ENCODE measurements at regions not wholly inside any gene's neighbourhood (a gene's known extent, or its start where the extent isn't known, plus 50 kb on each side); places are given as distances from the start of the nearest gene placed in this dataset.
A peak's percentile ranks its signal among the peaks of the same experiment; 100 is the strongest.

DNA sequence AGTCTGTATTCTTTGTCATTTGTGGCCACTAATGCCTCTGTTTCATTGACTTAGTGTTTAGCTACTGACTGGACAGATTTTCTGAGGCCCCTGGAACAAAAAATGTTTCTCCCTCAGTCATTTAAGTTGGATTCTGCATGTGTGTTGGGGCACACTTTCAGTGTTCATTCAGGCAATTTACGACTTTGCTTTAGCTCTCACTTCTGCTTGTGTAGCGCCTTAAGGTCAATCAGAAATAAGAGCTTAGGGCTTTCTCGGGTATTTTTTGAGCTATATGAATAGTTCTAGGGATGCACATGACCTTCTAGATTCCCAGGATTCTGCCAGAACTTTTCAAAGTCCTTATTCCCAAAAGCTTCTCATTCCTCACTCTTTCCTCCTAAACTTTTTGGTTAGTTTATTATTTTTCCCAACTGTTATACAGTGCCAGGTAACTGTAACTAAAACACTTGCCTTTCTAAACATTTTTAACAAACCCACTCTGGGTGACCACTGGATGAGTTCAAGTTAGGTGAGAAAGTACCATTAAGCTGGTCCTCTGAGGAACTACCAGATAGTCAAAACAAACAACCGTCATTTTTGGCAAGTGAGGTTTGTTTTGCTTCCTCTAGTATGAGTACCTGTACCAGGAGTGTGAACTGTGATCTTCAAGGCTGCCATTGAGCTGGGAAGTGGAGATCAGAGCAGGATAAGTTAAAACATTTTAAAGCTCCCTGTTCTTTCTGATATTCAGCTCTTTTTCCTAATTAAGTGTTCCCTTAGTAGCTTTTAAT, 571.3 kb upstream of the TLE4 start (continued):
- TF ChIP-seq, protein P1, sequence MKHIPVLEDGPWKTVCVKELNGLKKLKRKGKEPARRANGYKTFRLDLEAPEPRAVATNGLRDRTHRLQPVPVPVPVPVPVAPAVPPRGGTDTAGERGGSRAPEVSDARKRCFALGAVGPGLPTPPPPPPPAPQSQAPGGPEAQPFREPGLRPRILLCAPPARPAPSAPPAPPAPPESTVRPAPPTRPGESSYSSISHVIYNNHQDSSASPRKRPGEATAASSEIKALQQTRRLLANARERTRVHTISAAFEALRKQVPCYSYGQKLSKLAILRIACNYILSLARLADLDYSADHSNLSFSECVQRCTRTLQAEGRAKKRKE (CRISPR knock-in tag; IDR thresholded peaks at IDR 0.05; ENCODE audit: low read depth): no peak
- TF ChIP-seq FOSB (CRISPR knock-in tag; IDR thresholded peaks at IDR 0.05) (no peak), MYC (IDR thresholded peaks at IDR 0.05; ENCODE audit: borderline replicate concordance, low read length) (no peak)
- TF ChIP-seq, protein P2, sequence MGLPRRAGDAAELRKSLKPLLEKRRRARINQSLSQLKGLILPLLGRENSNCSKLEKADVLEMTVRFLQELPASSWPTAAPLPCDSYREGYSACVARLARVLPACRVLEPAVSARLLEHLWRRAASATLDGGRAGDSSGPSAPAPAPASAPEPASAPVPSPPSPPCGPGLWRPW (IDR thresholded peaks at IDR 0.05): no peak

DNA sequence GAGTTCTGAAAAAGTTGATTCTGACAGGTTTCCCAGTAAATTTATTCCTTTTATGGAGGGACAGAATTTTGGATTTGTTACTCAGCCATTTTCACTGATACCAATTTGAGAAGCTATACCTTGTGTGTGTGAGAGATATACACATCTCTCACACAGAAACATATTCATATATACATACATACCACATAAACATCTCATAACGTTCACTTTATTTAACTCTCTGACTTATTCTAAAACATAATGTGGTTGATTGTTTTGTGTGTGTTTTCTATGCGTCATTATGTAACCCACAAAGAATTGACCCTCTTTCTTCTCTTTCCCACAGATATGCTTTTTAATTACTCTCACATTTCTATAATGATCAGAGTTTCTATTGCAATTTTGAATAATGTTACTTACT, 570.8 kb upstream of the TLE4 start:
- no peak overlapping the region for H3K27ac ChIP-seq
- no peak for TF ChIP-seq NFE2L2 (conservative IDR thresholded peaks at IDR 0.05; ENCODE audit: low read length)
- no peak for TF ChIP-seq NPAS2 (CRISPR knock-in tag; IDR thresholded peaks at IDR 0.05; ENCODE audit: borderline replicate concordance)
- TF ChIP-seq TP53 (CRISPR knock-in tag; IDR thresholded peaks at IDR 0.05): no peak
- TF ChIP-seq ZC3H11A (IDR thresholded peaks at IDR 0.05): no peak
- TF ChIP-seq JUN (IDR thresholded peaks at IDR 0.05): no peak
- TF ChIP-seq JUNB (IDR thresholded peaks at IDR 0.05): no peak
- TF ChIP-seq RARB (CRISPR knock-in tag; IDR thresholded peaks at IDR 0.05): no peak
- ATAC-seq (no peak), FAIRE-seq (peak; percentile 23), DNase-seq (ENCODE audit: low read depth in 1 of 2, low spot score in 1 of 2) (no peak)
- H3K4me2 ChIP-seq: no peak overlapping the region
- H3K4me3 ChIP-seq: no peak overlapping the region
- WGBS (ENCODE audit: missing lambda C conversion rate): 91% methylated on average over 2 of the region's 2 CpGs
- POLR2A ChIA-PET: no interaction called here
- CTCF ChIA-PET: interaction anchor here (1.1 kb wide), 2 partner anchors 11 to 29 kb away, joined by 3 read pairs; no protein-coding TSS in a partner anchor
- H3K9me3 ChIP-seq: no peaks in the 10 kb centered on the region
- H3K4me1 ChIP-seq: no peaks in the 10 kb centered on the region

DNA sequence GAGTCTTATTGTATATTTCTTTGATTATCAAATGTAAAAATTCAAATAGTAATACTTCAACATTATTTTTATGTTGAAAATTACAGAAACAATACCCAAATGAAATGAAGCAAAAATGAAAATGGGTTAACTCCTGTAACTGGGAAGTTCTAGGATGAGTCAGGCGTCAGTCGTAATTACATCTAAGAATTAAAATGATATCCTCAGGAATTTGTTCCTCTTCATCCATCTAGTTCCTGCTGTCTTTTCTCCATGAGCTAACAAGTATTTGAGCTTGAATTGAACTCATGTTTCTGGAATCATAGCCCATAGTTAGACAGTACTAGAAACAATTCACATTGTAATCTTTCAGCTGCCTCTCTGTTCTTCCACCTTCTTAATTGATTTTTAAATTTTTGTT, 568.3 kb upstream of the TLE4 start:
- Histone ChIP-seq H3K27ac (no peak overlapping the region), H3K4me2 (no peak overlapping the region), H3K4me3 (no peak overlapping the region), H3K9me3 (no peaks in the 10 kb centered on the region), H3K4me1 (no peaks in the 10 kb centered on the region)
- ATAC-seq (no peak), FAIRE-seq (no peak), DNase-seq (ENCODE audit: low read depth in 1 of 2, low spot score in 1 of 2) (no peak)
- ChIA-PET CTCF (no interaction called here), POLR2A (no interaction called here)
- 88% methylated on average over 2 of the region's 2 CpGs for WGBS (ENCODE audit: missing lambda C conversion rate)
- TF ChIP-seq, protein P3, sequence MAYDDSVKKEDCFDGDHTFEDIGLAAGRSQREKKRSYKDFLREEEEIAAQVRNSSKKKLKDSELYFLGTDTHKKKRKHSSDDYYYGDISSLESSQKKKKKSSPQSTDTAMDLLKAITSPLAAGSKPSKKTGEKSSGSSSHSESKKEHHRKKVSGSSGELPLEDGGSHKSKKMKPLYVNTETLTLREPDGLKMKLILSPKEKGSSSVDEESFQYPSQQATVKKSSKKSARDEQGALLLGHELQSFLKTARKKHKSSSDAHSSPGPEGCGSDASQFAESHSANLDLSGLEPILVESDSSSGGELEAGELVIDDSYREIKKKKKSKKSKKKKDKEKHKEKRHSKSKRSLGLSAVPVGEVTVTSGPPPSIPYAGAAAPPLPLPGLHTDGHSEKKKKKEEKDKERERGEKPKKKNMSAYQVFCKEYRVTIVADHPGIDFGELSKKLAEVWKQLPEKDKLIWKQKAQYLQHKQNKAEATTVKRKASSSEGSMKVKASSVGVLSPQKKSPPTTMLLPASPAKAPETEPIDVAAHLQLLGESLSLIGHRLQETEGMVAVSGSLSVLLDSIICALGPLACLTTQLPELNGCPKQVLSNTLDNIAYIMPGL (CRISPR knock-in tag; IDR thresholded peaks at IDR 0.05; ENCODE audit: borderline replicate concordance): no peak
- no peak for TF ChIP-seq RFX5 (IDR thresholded peaks at IDR 0.05)
- no peak for TF ChIP-seq EP300 (IDR thresholded peaks at IDR 0.05)
- no peak for TF ChIP-seq CHD4 (IDR thresholded peaks at IDR 0.05; ENCODE audit: borderline replicate concordance)
- TF ChIP-seq, protein P4, sequence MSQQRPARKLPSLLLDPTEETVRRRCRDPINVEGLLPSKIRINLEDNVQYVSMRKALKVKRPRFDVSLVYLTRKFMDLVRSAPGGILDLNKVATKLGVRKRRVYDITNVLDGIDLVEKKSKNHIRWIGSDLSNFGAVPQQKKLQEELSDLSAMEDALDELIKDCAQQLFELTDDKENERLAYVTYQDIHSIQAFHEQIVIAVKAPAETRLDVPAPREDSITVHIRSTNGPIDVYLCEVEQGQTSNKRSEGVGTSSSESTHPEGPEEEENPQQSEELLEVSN (IDR thresholded peaks at IDR 0.05; ENCODE audit: borderline replicate concordance, low read depth): no peak

DNA sequence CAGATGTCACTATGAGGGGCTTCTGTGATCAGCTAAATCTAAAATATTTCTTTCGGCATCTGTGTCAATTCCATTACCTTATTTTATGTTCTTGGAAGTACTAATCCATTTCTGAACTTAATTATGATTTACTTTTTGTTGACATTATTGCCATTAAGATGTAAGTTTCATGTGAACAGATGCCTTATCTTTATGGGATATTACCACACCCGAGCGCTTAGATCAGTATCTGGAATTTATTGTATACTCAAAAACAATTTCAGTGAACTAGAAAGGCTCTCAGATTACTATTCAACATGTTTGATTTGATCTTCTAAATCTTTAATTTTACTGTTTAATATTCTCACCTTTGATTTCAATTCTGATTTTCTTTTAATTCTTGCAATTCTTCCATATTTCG, 567.7 kb upstream of the TLE4 start:
- no peak overlapping the region for H3K27ac ChIP-seq
- H3K9me3 ChIP-seq: no peaks in the 10 kb centered on the region
- DNase-seq (ENCODE audit: low read depth in 1 of 2, low spot score in 1 of 2): no peak
- CTCF ChIA-PET: no interaction called here
- TF ChIP-seq ZFP36 (IDR thresholded peaks at IDR 0.05; ENCODE audit: borderline replicate concordance, partially characterized antibody): no peak
- TF ChIP-seq, protein P2 (IDR thresholded peaks at IDR 0.05): no peak
- no peak for TF ChIP-seq EP300 (IDR thresholded peaks at IDR 0.05)
- TF ChIP-seq, protein P5, sequence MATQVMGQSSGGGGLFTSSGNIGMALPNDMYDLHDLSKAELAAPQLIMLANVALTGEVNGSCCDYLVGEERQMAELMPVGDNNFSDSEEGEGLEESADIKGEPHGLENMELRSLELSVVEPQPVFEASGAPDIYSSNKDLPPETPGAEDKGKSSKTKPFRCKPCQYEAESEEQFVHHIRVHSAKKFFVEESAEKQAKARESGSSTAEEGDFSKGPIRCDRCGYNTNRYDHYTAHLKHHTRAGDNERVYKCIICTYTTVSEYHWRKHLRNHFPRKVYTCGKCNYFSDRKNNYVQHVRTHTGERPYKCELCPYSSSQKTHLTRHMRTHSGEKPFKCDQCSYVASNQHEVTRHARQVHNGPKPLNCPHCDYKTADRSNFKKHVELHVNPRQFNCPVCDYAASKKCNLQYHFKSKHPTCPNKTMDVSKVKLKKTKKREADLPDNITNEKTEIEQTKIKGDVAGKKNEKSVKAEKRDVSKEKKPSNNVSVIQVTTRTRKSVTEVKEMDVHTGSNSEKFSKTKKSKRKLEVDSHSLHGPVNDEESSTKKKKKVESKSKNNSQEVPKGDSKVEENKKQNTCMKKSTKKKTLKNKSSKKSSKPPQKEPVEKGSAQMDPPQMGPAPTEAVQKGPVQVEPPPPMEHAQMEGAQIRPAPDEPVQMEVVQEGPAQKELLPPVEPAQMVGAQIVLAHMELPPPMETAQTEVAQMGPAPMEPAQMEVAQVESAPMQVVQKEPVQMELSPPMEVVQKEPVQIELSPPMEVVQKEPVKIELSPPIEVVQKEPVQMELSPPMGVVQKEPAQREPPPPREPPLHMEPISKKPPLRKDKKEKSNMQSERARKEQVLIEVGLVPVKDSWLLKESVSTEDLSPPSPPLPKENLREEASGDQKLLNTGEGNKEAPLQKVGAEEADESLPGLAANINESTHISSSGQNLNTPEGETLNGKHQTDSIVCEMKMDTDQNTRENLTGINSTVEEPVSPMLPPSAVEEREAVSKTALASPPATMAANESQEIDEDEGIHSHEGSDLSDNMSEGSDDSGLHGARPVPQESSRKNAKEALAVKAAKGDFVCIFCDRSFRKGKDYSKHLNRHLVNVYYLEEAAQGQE (IDR thresholded peaks at IDR 0.05): no peak
- WGBS (ENCODE audit: missing lambda C conversion rate): 95% methylated on average over 4 of the region's 4 CpGs
- H3K4me2 ChIP-seq: no peak overlapping the region
- no peak for ATAC-seq
- POLR2A ChIA-PET: no interaction called here
- FAIRE-seq: no peak
- H3K4me3 ChIP-seq: no peak overlapping the region
- no peaks in the 10 kb centered on the region for H3K4me1 ChIP-seq
